Adrenal gland (tissue), 9 donors: ENCODE measurements at regions not wholly inside any gene's neighbourhood (a gene's known extent, or its start where the extent isn't known, plus 50 kb on each side); places are given as distances from the start of the nearest gene placed in this dataset.

Source experiments
- DNase-seq, 7 donors: peaks; one replicate each; pipeline ENCODE4 v3.0.0-alpha.2; 2019 to 2020
- H3K27ac ChIP-seq, 5 donors: fragments of 200-600 bp; sonication (generic) in 4 of 5; 1 replicate in 3 of 5; 2 replicates in 2 of 5; pipeline versions ENCODE4 v1.5.1 to v1.8.0; 2016 to 2020; ENCODE audit warnings: mild to moderate bottlenecking in 1 of 5
- H3K27me3 ChIP-seq: fragments of 200-600 bp; 2 replicates; pipeline ENCODE4 v1.8.0; 2021
- H3K36me3 ChIP-seq, 2 donors: fragments of 200-600 bp; replicated peaks in 1 of 2; 1 replicate in 1 of 2; 2 replicates in 1 of 2; pipeline versions ENCODE4 v1.5.1 to v1.8.0; 2018 to 2022
- H3K4me1 ChIP-seq, 2 donors: fragments of 200-600 bp; replicated peaks in 1 of 2; 1 replicate in 1 of 2; 2 replicates in 1 of 2; pipeline versions ENCODE4 v1.5.1 to v1.8.0; 2018 to 2021
- H3K4me3 ChIP-seq, 4 donors: fragments of 200-600 bp; sonication (generic) in 3 of 4; one replicate each; pipeline ENCODE4 v1.5.1; 2016 to 2018
- H3K9me3 ChIP-seq, 3 donors: fragments of 200-600 bp; sonication (generic) in 1 of 3; replicated peaks in 1 of 3; 1 replicate in 2 of 3; 2 replicates in 1 of 3; pipeline versions ENCODE4 v1.5.1 to v1.8.0; 2016 to 2021
- POLR2A ChIP-seq, 2 donors: fragments of 450-650 bp; IDR thresholded peaks; one replicate each; pipeline ENCODE4 v1.6.1; 2017; ENCODE audit warnings: antibody characterized with exemption in 2 of 2, mild to moderate bottlenecking in 2 of 2, moderate library complexity in 1 of 2
- WGBS, 4 donors: extraction: QIAGEN DNeasy Blood & Tissue Kit in 2 of 4; methylation state at CpG; one replicate each; pipeline versions ENCODE4 v1.1.5 to v1.1.7; 2013 to 2017; 5-methylcytosine and 5-hydroxymethylcytosine counted together
- intact Hi-C, 2 donors: fragments of 100-400 bp; cut with DNase I; formaldehyde crosslinking; loops; one replicate each; pipeline versions ENCODE4 v1.14.1 to v1.15.0; 2022 to 2023
- TF ChIP-seq, protein P1 (sequence below), 6 experiments: fragments of 450-650 bp in 4 of 6; fragments of 200-600 bp in 2 of 6; sonication (generic) in 1 of 6; IDR thresholded peaks; 1 replicate in 5 of 6; 2 replicates in 1 of 6; pipeline versions ENCODE4 v1.5.1 to v1.8.0; 2016 to 2021; ENCODE audit warnings: antibody characterized with exemption in 6 of 6, mild to moderate bottlenecking in 2 of 6, moderate library complexity in 1 of 6
- donor health status: healthy with polysubstance abuse.
- donor health status: Bipolar disorder and iron deficiency.
- donor health status: DM: yes; HTN: yes; CAD: no.
- donor health status: DM: no; HTN: no; CAD: no.
- donor health status: DM: no; HTN: no; CAD: no.

DNA sequence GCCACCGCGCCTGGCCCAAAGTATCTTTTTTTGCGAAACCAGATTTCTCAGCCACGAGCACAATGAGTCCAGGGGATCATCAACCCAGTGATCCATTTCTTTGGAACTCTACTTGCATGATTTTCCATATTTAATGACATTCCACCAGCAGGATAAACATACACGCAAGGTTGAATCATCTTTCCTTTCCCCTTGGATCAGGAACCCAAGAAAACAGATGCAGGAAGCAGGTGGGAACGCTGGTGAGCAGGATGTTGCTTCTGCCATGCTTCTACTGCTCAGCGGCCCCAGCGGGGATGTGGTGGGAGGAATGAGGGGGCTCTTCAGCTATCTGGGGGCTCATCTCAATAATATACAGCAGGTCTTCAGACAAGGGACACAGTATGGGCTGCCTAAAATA, 118.2 kb downstream of the SEC61B start:
- H3K27me3 ChIP-seq = no peaks in the 10 kb centered on the region
- intact Hi-C loops = no loop called here
- no peaks in the 10 kb centered on the region for H3K36me3 ChIP-seq
- H3K9me3 ChIP-seq = no peaks in the 10 kb centered on the region
- TF ChIP-seq, protein P1, sequence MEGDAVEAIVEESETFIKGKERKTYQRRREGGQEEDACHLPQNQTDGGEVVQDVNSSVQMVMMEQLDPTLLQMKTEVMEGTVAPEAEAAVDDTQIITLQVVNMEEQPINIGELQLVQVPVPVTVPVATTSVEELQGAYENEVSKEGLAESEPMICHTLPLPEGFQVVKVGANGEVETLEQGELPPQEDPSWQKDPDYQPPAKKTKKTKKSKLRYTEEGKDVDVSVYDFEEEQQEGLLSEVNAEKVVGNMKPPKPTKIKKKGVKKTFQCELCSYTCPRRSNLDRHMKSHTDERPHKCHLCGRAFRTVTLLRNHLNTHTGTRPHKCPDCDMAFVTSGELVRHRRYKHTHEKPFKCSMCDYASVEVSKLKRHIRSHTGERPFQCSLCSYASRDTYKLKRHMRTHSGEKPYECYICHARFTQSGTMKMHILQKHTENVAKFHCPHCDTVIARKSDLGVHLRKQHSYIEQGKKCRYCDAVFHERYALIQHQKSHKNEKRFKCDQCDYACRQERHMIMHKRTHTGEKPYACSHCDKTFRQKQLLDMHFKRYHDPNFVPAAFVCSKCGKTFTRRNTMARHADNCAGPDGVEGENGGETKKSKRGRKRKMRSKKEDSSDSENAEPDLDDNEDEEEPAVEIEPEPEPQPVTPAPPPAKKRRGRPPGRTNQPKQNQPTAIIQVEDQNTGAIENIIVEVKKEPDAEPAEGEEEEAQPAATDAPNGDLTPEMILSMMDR (IDR thresholded peaks at IDR 0.05) = no peak
- no peak for TF ChIP-seq POLR2A (IDR thresholded peaks at IDR 0.05)
- DNase-seq = no peak
- H3K27ac ChIP-seq = no peak overlapping the region
- 90 to 93% (median 92%) methylated on average over 8 of the region's 8 CpGs for WGBS, 4 donors
- no peaks in the 10 kb centered on the region for H3K4me1 ChIP-seq
- no peak overlapping the region for H3K4me3 ChIP-seq

DNA sequence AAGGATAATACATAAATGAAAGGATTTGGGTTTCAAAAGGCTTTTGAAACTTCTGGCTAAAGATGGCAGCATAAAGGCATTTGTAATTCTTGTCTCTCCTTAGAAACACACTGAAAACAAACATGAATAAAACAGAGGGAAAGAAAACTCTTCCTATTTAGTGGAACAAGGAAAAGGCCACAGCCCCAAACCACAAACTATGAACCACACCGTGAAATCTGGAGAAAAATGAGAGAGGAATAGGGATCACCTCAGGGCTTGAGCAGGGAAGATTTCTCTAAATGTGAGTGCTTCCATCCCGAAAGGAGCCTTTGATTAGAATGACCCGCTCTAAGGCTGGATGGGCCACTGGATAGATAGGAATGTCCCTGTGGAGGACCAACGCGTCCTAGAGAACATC, 119.6 kb downstream of the SEC61B start:
- DNase-seq = no peak
- WGBS, 4 donors = 87 to 93% (median 91%) methylated on average over 5 of the region's 5 CpGs

DNA sequence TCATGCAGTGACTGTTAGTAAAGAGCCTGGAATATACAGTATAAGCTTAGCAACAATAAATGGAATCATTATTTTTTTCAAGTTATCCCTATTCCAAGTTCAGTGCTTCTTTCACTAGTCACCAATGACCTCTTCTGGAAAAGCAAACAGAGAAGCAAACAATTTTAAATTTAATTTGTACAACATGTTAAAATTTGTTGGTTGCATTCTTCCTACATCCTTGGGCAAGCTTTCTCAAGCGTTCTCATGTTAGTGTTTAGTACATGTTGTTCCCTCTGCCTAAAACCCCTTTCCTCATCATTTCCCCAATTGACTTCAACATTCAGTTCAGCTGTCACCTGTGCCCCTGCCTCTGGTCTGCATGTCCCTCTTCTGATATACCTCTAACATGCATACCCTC, 123.4 kb downstream of the SEC61B start:
- Histone ChIP-seq H3K9me3 (no peaks in the 10 kb centered on the region), H3K27ac (no peak overlapping the region), H3K4me1 (no peaks in the 10 kb centered on the region), H3K27me3 (no peaks in the 10 kb centered on the region), H3K36me3 (no peaks in the 10 kb centered on the region), H3K4me3 (no peak overlapping the region)
- no peak for DNase-seq
- TF ChIP-seq, protein P1 (IDR thresholded peaks at IDR 0.05) = no peak
- TF ChIP-seq POLR2A (IDR thresholded peaks at IDR 0.05) = no peak
- intact Hi-C loops = no loop called here
- 76 to 93% (median 79%) methylated on average over 1 of the region's 1 CpG for WGBS, 4 donors

More for the DNA sequence above, 119.6 kb downstream of the SEC61B start:
- Histone ChIP-seq H3K9me3 (no peaks in the 10 kb centered on the region), H3K4me1 (no peaks in the 10 kb centered on the region), H3K36me3 (no peaks in the 10 kb centered on the region), H3K27me3 (no peaks in the 10 kb centered on the region), H3K4me3 (no peak overlapping the region), H3K27ac (no peak overlapping the region)
- no peak for TF ChIP-seq POLR2A (IDR thresholded peaks at IDR 0.05)
- TF ChIP-seq, protein P1 (IDR thresholded peaks at IDR 0.05) = no peak
- intact Hi-C loops = no loop called here

DNA sequence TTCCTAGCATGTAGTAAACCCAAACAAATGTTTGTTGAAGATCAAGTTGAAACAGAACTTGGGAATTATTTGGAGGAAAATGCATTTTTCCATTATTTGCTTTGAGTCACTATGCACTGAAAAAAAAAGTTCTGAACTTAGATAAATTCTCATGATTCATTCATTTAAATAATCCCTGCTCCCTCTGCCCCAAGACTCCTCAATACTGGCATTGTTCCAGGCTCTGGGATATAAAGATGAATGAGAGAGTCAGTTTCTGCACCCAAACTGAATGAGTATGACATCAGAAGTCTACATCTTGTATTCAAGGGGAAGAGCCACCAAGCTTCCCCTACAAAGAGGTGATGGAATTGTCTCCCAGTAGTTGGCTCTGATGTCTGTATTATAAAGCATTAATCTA, 123.9 kb downstream of the SEC61B start:
- no peak overlapping the region for H3K4me3 ChIP-seq
- no peak for TF ChIP-seq POLR2A (IDR thresholded peaks at IDR 0.05)
- TF ChIP-seq, protein P1 (IDR thresholded peaks at IDR 0.05) = no peak
- intact Hi-C loops = no loop called here
- H3K36me3 ChIP-seq = no peaks in the 10 kb centered on the region
- no peak overlapping the region for H3K27ac ChIP-seq
- no peaks in the 10 kb centered on the region for H3K9me3 ChIP-seq
- no peaks in the 10 kb centered on the region for H3K27me3 ChIP-seq
- H3K4me1 ChIP-seq = no peaks in the 10 kb centered on the region
- no peak for DNase-seq
